H9 (cell line): ENCODE measurements at regions not wholly inside any gene's neighbourhood (a gene's known extent, or its start where the extent isn't known, plus 50 kb on each side); places are given as distances from the start of the nearest gene placed in this dataset.

Experiments used
- DNase-seq: peaks from one replicate; pipeline ENCODE4 v3.0.0-alpha.2; 2017
- H2AFZ ChIP-seq: one replicate; pipeline ENCODE4 v1.6.1; 2013; ENCODE audit warnings: mild to moderate bottlenecking, low read length, control low read depth, moderate library complexity
- H2AK5ac ChIP-seq: 2 replicates; pipeline ENCODE4 v1.6.1; 2013; ENCODE audit warnings: low read length, control low read depth, mixed read lengths; ENCODE audit not compliant: insufficient read length
- H2BK120ac ChIP-seq: one replicate; pipeline ENCODE4 v1.6.1; 2013; ENCODE audit warnings: low read depth, mild to moderate bottlenecking, low read length, control low read depth, inconsistent platforms; ENCODE audit not compliant: poor library complexity, severe bottlenecking
- H2BK12ac ChIP-seq: 2 replicates; pipeline ENCODE4 v1.6.1; 2013; ENCODE audit warnings: low read length, control low read depth, mixed read lengths, low read depth; ENCODE audit not compliant: insufficient read length
- H2BK15ac ChIP-seq: 2 replicates; pipeline ENCODE4 v1.6.1; 2013; ENCODE audit warnings: low read depth, low read length, control low read depth
- H2BK20ac ChIP-seq: one replicate; pipeline ENCODE4 v1.6.1; 2013; ENCODE audit warnings: low read depth, mild to moderate bottlenecking, low read length, control low read depth, inconsistent platforms; ENCODE audit not compliant: poor library complexity, severe bottlenecking
- H2BK5ac ChIP-seq: 2 replicates; pipeline ENCODE4 v1.6.1; 2013; ENCODE audit warnings: low read length, control low read depth, mixed read lengths; ENCODE audit not compliant: insufficient read length
- H3K14ac ChIP-seq: 2 replicates; pipeline ENCODE4 v1.6.1; 2013; ENCODE audit warnings: low read length, control low read depth; ENCODE audit not compliant: insufficient read depth
- H3K18ac ChIP-seq: 2 replicates; pipeline ENCODE4 v1.6.1; 2013; ENCODE audit warnings: low read depth, mild to moderate bottlenecking, mixed read lengths, low read length, control low read depth; ENCODE audit not compliant: insufficient read length
- H3K23ac ChIP-seq: 2 replicates; pipeline ENCODE4 v1.6.1; 2013; ENCODE audit warnings: low read length, control low read depth, mixed read lengths, low read depth; ENCODE audit not compliant: insufficient read length
- H3K23me2 ChIP-seq: 2 replicates; pipeline ENCODE4 v1.6.1; 2013; ENCODE audit warnings: low read depth, mild to moderate bottlenecking, mixed read lengths, low read length, control low read depth; ENCODE audit not compliant: insufficient read length, poor library complexity, severe bottlenecking
- H3K27ac ChIP-seq: 2 replicates; pipeline ENCODE4 v1.5.1; 2013; ENCODE audit warnings: low read length, control low read depth, mixed read lengths, low read depth; ENCODE audit not compliant: insufficient read length
- H3K27me3 ChIP-seq: 2 replicates; pipeline ENCODE4 v1.6.1; 2013; ENCODE audit warnings: low read length, control low read depth, inconsistent platforms; ENCODE audit not compliant: insufficient read depth
- H3K4ac ChIP-seq: 2 replicates; pipeline ENCODE4 v1.6.1; 2013; ENCODE audit warnings: low read depth, mild to moderate bottlenecking, control low read depth, inconsistent platforms, low read length, moderate library complexity
- H3K4me1 ChIP-seq: 2 replicates; pipeline ENCODE4 v1.6.1; 2013; ENCODE audit warnings: low read length, control low read depth, inconsistent platforms; ENCODE audit not compliant: insufficient read depth
- H3K4me2 ChIP-seq: 2 replicates; pipeline ENCODE4 v1.6.1; 2013; ENCODE audit warnings: low read length, control low read depth, mixed read lengths; ENCODE audit not compliant: insufficient read length, insufficient read depth
- H3K56ac ChIP-seq: 2 replicates; pipeline ENCODE4 v1.6.1; 2013; ENCODE audit warnings: low read depth, mild to moderate bottlenecking, mixed read lengths, low read length, control low read depth; ENCODE audit not compliant: insufficient read length
- H3K79me1 ChIP-seq: 2 replicates; pipeline ENCODE4 v1.6.1; 2013; ENCODE audit warnings: low read depth, mild to moderate bottlenecking, moderate library complexity, low read length, control low read depth, inconsistent platforms; ENCODE audit not compliant: insufficient read depth, poor library complexity, severe bottlenecking
- H3K79me2 ChIP-seq: 2 replicates; pipeline ENCODE4 v1.6.1; 2013; ENCODE audit warnings: low read length, control low read depth, inconsistent platforms; ENCODE audit not compliant: insufficient read depth
- H3K9ac ChIP-seq: 2 replicates; pipeline ENCODE4 v1.6.1; 2013; ENCODE audit warnings: low read length, control low read depth, mixed read lengths; ENCODE audit not compliant: insufficient read length; ENCODE audit errors: extremely low read depth
- H3K9me3 ChIP-seq: one replicate; pipeline ENCODE4 v1.6.1; 2013; ENCODE audit warnings: low read depth, low read length, inconsistent platforms; ENCODE audit not compliant: control insufficient read depth
- H3T11ph ChIP-seq: one replicate; pipeline ENCODE4 v1.6.1; 2013; ENCODE audit warnings: mild to moderate bottlenecking, low read length, control low read depth, inconsistent platforms
- H4K20me1 ChIP-seq: one replicate; pipeline ENCODE4 v1.6.1; 2013; ENCODE audit not compliant: control insufficient read depth, insufficient read length, insufficient read depth
- H4K5ac ChIP-seq: 2 replicates; pipeline ENCODE4 v1.6.1; 2013; ENCODE audit warnings: low read depth, mild to moderate bottlenecking, mixed read lengths, low read length, control low read depth; ENCODE audit not compliant: insufficient read length
- H4K8ac ChIP-seq: replicated peaks from 2 replicates; pipeline ENCODE4 v1.6.1; 2013; ENCODE audit warnings: low read length, control low read depth, mixed read lengths, low read depth; ENCODE audit not compliant: insufficient read length
- H4K91ac ChIP-seq: 2 replicates; pipeline ENCODE4 v1.6.1; 2013; ENCODE audit warnings: low read depth, mild to moderate bottlenecking, moderate library complexity, mixed read lengths, low read length, control low read depth; ENCODE audit not compliant: insufficient read length
- H3K27ac Mint-ChIP-seq, 3 experiments: 2 replicates in 2 of 3; 3 replicates in 1 of 3; pipeline ENCODE4 v1.8.0; 2020 to 2021; ENCODE audit warnings: mixed read lengths in 3 of 3, mild to moderate bottlenecking in 1 of 3, moderate library complexity in 1 of 3
- H3K27me3 Mint-ChIP-seq: 2 replicates; pipeline ENCODE4 v1.8.0; 2021; ENCODE audit warnings: low read depth, mild to moderate bottlenecking, moderate library complexity, mixed read lengths
- H3K36me3 Mint-ChIP-seq, 3 experiments: 2 replicates in 2 of 3; 3 replicates in 1 of 3; pipeline ENCODE4 v1.8.0; 2020 to 2021; ENCODE audit warnings: low read depth in 3 of 3, mixed read lengths in 3 of 3; ENCODE audit not compliant: insufficient read depth in 1 of 3
- H3K4me1 Mint-ChIP-seq, 2 experiments: 2 replicates each; pipeline ENCODE4 v1.8.0; 2020; ENCODE audit warnings: mixed read lengths in 2 of 2
- H3K4me3 Mint-ChIP-seq, 2 experiments: 2 replicates in 1 of 2; 3 replicates in 1 of 2; pipeline ENCODE4 v1.8.0; 2020 to 2021; ENCODE audit warnings: mild to moderate bottlenecking in 2 of 2, mixed read lengths in 2 of 2, moderate library complexity in 1 of 2
- H3K9me3 Mint-ChIP-seq, 2 experiments: 2 replicates in 1 of 2; 3 replicates in 1 of 2; pipeline ENCODE4 v1.8.0; 2020; ENCODE audit warnings: mild to moderate bottlenecking in 2 of 2, mixed read lengths in 2 of 2, moderate library complexity in 1 of 2
- WGBS: extraction: QIAGEN DNeasy Blood & Tissue Kit; methylation state at CpG from one replicate; pipeline ENCODE4 v1.1.7; 2013; ENCODE audit warnings: missing lambda C conversion rate, low lambda C conversion rate, mixed read lengths; ENCODE audit not compliant: insufficient read length; ENCODE audit errors: extremely low coverage; 5-methylcytosine and 5-hydroxymethylcytosine counted together
- TF ChIP-seq, protein P1 (sequence below): fragments of 200-600 bp; sonication (generic); conservative IDR thresholded peaks from 3 replicates; pipeline ENCODE4 v1.8.0; 2021; ENCODE audit warnings: antibody characterized with exemption, mild to moderate bottlenecking

DNA sequence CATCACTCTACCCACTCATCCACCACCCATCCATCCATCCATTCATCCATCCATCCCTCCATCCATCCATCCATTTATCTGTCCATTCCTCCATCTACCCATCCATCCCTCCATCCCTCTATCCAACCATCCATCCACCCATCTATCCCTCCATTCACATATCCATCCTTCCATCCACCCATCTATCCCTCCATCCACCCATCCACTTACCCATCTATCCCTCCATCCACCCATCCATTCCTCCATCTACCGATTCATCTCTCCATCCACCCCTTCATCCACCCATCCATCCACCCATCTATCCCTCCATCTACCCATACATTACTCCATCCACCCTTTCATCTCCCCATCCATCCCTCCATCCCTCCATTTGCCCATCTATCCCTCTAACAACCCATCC is 239.6 kb upstream of the SHH start:
- Histone ChIP-seq H3K18ac (no peak overlapping the region), H3K4me1 (no peaks in the 10 kb centered on the region), H3K27me3 (no peaks in the 10 kb centered on the region), H2AK5ac (no peak overlapping the region), H3K79me2 (no peaks in the 10 kb centered on the region), H4K20me1 (no peaks in the 10 kb centered on the region), H3K79me1 (no peaks in the 10 kb centered on the region), H2BK12ac (no peak overlapping the region), H3K4ac (no peak overlapping the region), H3K56ac (no peak overlapping the region), H4K8ac (no peak overlapping the region), H2BK20ac (no peak overlapping the region), H2AFZ (no peak overlapping the region), H3K14ac (no peak overlapping the region), H2BK15ac (no peak overlapping the region), H3K9ac (no peak overlapping the region), H3T11ph (no peak overlapping the region), H2BK120ac (no peak overlapping the region), H4K91ac (no peak overlapping the region), H4K5ac (no peak overlapping the region), H2BK5ac (no peak overlapping the region), H3K27ac (no peak overlapping the region), H3K23ac (no peak overlapping the region), H3K9me3 (no peaks in the 10 kb centered on the region), H3K23me2 (no peaks in the 10 kb centered on the region), H3K4me2 (no peak overlapping the region)
- Mint-ChIP-seq H3K9me3 (peaks cover 9 to 27% of the 10 kb centered on the region in 2 experiments; a peak in 4 of 5 replicates), H3K4me3 (no peak overlapping the region), H3K27me3 (peaks cover 7% of the 10 kb centered on the region; the same call in 1 of the 2 replicates), H3K4me1 (no peaks in the 10 kb centered on the region), H3K36me3 (no peaks in the 10 kb centered on the region), H3K27ac (no peak overlapping the region)
- TF ChIP-seq, protein P1, sequence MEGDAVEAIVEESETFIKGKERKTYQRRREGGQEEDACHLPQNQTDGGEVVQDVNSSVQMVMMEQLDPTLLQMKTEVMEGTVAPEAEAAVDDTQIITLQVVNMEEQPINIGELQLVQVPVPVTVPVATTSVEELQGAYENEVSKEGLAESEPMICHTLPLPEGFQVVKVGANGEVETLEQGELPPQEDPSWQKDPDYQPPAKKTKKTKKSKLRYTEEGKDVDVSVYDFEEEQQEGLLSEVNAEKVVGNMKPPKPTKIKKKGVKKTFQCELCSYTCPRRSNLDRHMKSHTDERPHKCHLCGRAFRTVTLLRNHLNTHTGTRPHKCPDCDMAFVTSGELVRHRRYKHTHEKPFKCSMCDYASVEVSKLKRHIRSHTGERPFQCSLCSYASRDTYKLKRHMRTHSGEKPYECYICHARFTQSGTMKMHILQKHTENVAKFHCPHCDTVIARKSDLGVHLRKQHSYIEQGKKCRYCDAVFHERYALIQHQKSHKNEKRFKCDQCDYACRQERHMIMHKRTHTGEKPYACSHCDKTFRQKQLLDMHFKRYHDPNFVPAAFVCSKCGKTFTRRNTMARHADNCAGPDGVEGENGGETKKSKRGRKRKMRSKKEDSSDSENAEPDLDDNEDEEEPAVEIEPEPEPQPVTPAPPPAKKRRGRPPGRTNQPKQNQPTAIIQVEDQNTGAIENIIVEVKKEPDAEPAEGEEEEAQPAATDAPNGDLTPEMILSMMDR, result no peak
- DNase-seq, result no peak
- WGBS, result 100% methylated on average over 1 of the region's 1 CpG
